ENCODE measurements at regions not wholly inside any gene's neighbourhood (a gene's known extent, or its start where the extent isn't known, plus 50 kb on each side); places are given as distances from the start of the nearest gene placed in this dataset.

- DNase-seq (ENCODE audit: low read depth in 6 of 9, low spot score in 9 of 9) = no peak
- H3K36me3 ChIP-seq (ENCODE audit: control insufficient read depth in 2 of 2, insufficient read depth in 2 of 2, low read length in 1 of 2) = no peaks in the 10 kb centered on the region
- no peak overlapping the region for H3K4me3 ChIP-seq (ENCODE audit: low read length in 2 of 2)
- H3K27ac ChIP-seq (ENCODE audit: low read depth in 1 of 2, low read length in 1 of 2) = no peak overlapping the region
- no peaks in the 10 kb centered on the region for H3K9me3 ChIP-seq (ENCODE audit: control insufficient read depth in 2 of 2, insufficient read depth in 1 of 2, low read length in 1 of 2)
- 96% methylated on average over 1 of the region's 1 CpG for WGBS
- no peaks in the 10 kb centered on the region for H3K4me1 ChIP-seq (ENCODE audit: control insufficient read depth in 2 of 2, insufficient read depth in 2 of 2, low read length in 2 of 2)
- no peaks in the 10 kb centered on the region for H3K27me3 ChIP-seq (ENCODE audit: control insufficient read depth in 2 of 2, insufficient read depth in 1 of 2, low read length in 1 of 2)
Measured at GRCh38 chr7:91645542-91645941, 235.0 kb downstream of the MTERF1 start.

GRCh38 chr7:91651986-91652385, 228.5 kb downstream of the MTERF1 start:
- DNase-seq (ENCODE audit: low read depth in 6 of 9, low spot score in 9 of 9) = no peak
- WGBS = 91% methylated on average over 1 of the region's 1 CpG
- Histone ChIP-seq H3K36me3 (ENCODE audit: control insufficient read depth in 2 of 2, insufficient read depth in 2 of 2, low read length in 1 of 2) (no peaks in the 10 kb centered on the region), H3K4me1 (ENCODE audit: control insufficient read depth in 2 of 2, insufficient read depth in 2 of 2, low read length in 2 of 2) (no peaks in the 10 kb centered on the region), H3K27ac (ENCODE audit: low read depth in 1 of 2, low read length in 1 of 2) (no peak overlapping the region), H3K9me3 (ENCODE audit: control insufficient read depth in 2 of 2, insufficient read depth in 1 of 2, low read length in 1 of 2) (no peaks in the 10 kb centered on the region), H3K4me3 (ENCODE audit: low read length in 2 of 2) (no peak overlapping the region), H3K27me3 (ENCODE audit: control insufficient read depth in 2 of 2, insufficient read depth in 1 of 2, low read length in 1 of 2) (no peaks in the 10 kb centered on the region)

DNA sequence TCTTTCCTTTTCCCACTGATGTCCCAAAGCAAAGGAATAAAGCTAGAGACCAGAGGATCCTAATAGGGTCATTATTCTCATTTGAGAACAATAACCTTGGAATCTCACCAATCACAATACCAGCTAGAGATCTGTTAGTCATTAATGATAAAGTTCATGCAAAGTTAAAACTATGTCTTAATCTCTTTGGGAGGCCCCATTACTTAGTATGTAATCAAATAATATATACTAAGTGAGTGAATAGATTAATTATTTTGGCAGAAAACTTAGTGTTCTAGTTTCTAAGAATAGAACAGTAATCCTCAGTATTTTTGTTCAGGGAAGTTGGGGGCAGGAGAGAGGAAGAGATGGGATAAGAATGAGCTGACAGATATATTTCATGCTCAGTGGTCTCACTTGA, 227.2 kb downstream of the MTERF1 start:
- Histone ChIP-seq H3K4me3 (ENCODE audit: low read length in 2 of 2) (no peak overlapping the region), H3K36me3 (ENCODE audit: control insufficient read depth in 2 of 2, insufficient read depth in 2 of 2, low read length in 1 of 2) (no peaks in the 10 kb centered on the region), H3K27me3 (ENCODE audit: control insufficient read depth in 2 of 2, insufficient read depth in 1 of 2, low read length in 1 of 2) (no peaks in the 10 kb centered on the region), H3K27ac (ENCODE audit: low read depth in 1 of 2, low read length in 1 of 2) (no peak overlapping the region), H3K9me3 (ENCODE audit: control insufficient read depth in 2 of 2, insufficient read depth in 1 of 2, low read length in 1 of 2) (no peaks in the 10 kb centered on the region), H3K4me1 (ENCODE audit: control insufficient read depth in 2 of 2, insufficient read depth in 2 of 2, low read length in 2 of 2) (no peaks in the 10 kb centered on the region)
- no peak for DNase-seq (ENCODE audit: low read depth in 6 of 9, low spot score in 9 of 9)

- Histone ChIP-seq H3K36me3 (ENCODE audit: control insufficient read depth in 2 of 2, insufficient read depth in 2 of 2, low read length in 1 of 2) (no peaks in the 10 kb centered on the region), H3K27ac (ENCODE audit: low read depth in 1 of 2, low read length in 1 of 2) (no peak overlapping the region), H3K9me3 (ENCODE audit: control insufficient read depth in 2 of 2, insufficient read depth in 1 of 2, low read length in 1 of 2) (no peaks in the 10 kb centered on the region), H3K4me3 (ENCODE audit: low read length in 2 of 2) (no peak overlapping the region), H3K4me1 (ENCODE audit: control insufficient read depth in 2 of 2, insufficient read depth in 2 of 2, low read length in 2 of 2) (no peaks in the 10 kb centered on the region), H3K27me3 (ENCODE audit: control insufficient read depth in 2 of 2, insufficient read depth in 1 of 2, low read length in 1 of 2) (no peaks in the 10 kb centered on the region)
- no peak for DNase-seq (ENCODE audit: low read depth in 6 of 9, low spot score in 9 of 9)
Measured at GRCh38 chr7:91655656-91656055, 224.8 kb downstream of the MTERF1 start.

- WGBS = 94% methylated on average over 9 of the region's 9 CpGs
- H3K27ac ChIP-seq (ENCODE audit: low read depth in 1 of 2, low read length in 1 of 2) = no peak overlapping the region
- no peaks in the 10 kb centered on the region for H3K4me1 ChIP-seq (ENCODE audit: control insufficient read depth in 2 of 2, insufficient read depth in 2 of 2, low read length in 2 of 2)
- no peaks in the 10 kb centered on the region for H3K9me3 ChIP-seq (ENCODE audit: control insufficient read depth in 2 of 2, insufficient read depth in 1 of 2, low read length in 1 of 2)
- no peaks in the 10 kb centered on the region for H3K36me3 ChIP-seq (ENCODE audit: control insufficient read depth in 2 of 2, insufficient read depth in 2 of 2, low read length in 1 of 2)
- DNase-seq (ENCODE audit: low read depth in 6 of 9, low spot score in 9 of 9) = no peak
- H3K4me3 ChIP-seq (ENCODE audit: low read length in 2 of 2) = no peak overlapping the region
- no peaks in the 10 kb centered on the region for H3K27me3 ChIP-seq (ENCODE audit: control insufficient read depth in 2 of 2, insufficient read depth in 1 of 2, low read length in 1 of 2)
Measured at GRCh38 chr7:91656541-91657482, 223.7 kb downstream of the MTERF1 start.

GRCh38 chr7:91657483-91658071, 222.9 kb downstream of the MTERF1 start:
- Histone ChIP-seq H3K4me1 (ENCODE audit: control insufficient read depth in 2 of 2, insufficient read depth in 2 of 2, low read length in 2 of 2) (no peaks in the 10 kb centered on the region), H3K9me3 (ENCODE audit: control insufficient read depth in 2 of 2, insufficient read depth in 1 of 2, low read length in 1 of 2) (no peaks in the 10 kb centered on the region), H3K27ac (ENCODE audit: low read depth in 1 of 2, low read length in 1 of 2) (no peak overlapping the region), H3K36me3 (ENCODE audit: control insufficient read depth in 2 of 2, insufficient read depth in 2 of 2, low read length in 1 of 2) (no peaks in the 10 kb centered on the region), H3K27me3 (ENCODE audit: control insufficient read depth in 2 of 2, insufficient read depth in 1 of 2, low read length in 1 of 2) (no peaks in the 10 kb centered on the region), H3K4me3 (ENCODE audit: low read length in 2 of 2) (no peak overlapping the region)
- 83% methylated on average over 3 of the region's 3 CpGs for WGBS
- DNase-seq (ENCODE audit: low read depth in 6 of 9, low spot score in 9 of 9) = no peak

DNA sequence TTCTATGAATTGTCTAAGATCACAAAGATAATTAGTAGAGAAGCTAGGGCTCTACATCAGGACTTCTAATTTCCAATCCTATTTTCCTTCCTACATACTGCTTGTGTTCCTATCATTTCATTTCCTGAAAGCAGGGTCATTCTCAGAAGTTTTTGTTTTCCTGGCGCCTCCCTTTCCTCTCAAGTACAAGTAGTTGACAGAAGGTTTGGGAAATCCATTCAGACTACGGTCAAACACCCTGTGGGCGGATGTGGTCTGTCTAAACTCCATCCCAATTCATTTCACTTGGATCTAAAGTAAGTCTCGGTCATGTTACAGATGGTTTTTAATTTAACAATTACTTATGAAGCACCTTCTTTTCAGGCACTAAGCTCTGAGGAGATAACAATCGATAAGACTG, 221.4 kb downstream of the MTERF1 start:
- Histone ChIP-seq H3K4me1 (ENCODE audit: control insufficient read depth in 2 of 2, insufficient read depth in 2 of 2, low read length in 2 of 2) (no peaks in the 10 kb centered on the region), H3K9me3 (ENCODE audit: control insufficient read depth in 2 of 2, insufficient read depth in 1 of 2, low read length in 1 of 2) (no peaks in the 10 kb centered on the region), H3K36me3 (ENCODE audit: control insufficient read depth in 2 of 2, insufficient read depth in 2 of 2, low read length in 1 of 2) (no peaks in the 10 kb centered on the region), H3K27me3 (ENCODE audit: control insufficient read depth in 2 of 2, insufficient read depth in 1 of 2, low read length in 1 of 2) (no peaks in the 10 kb centered on the region), H3K27ac (ENCODE audit: low read depth in 1 of 2, low read length in 1 of 2) (no peak overlapping the region), H3K4me3 (ENCODE audit: low read length in 2 of 2) (no peak overlapping the region)
- DNase-seq (ENCODE audit: low read depth in 6 of 9, low spot score in 9 of 9) = no peak
- 88% methylated on average over 5 of the region's 5 CpGs for WGBS

DNA sequence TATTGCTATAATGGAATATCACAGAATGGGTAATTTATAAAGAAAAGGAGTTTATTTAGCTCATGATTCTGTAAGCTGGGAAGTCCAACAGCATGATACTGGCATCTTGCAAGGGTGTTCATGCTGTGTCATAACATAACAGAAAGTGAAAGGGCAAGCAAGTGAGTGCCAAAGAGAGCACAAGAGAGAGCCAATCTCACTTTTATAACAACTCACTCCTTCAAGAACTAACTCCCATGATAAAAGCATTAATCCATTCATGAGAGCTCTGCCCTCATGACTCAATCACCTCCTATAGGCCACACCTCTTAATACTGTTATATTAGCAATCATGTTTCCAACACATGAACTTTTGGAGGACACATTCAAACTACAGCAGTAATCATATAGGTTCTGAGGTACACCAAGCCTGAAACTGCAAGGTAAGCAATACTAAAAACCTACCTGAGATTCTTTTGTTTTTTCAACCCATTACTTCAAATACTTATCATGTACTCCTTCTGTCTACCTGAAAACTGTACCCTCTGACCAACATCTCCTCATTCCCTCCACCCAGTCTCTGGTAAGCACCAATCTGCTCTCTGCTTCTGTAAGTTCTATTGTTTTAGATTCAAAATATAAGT, 219.7 kb downstream of the MTERF1 start:
- DNase-seq (ENCODE audit: low read depth in 6 of 9, low spot score in 9 of 9) = no peak
- no peaks in the 10 kb centered on the region for H3K9me3 ChIP-seq (ENCODE audit: control insufficient read depth in 2 of 2, insufficient read depth in 1 of 2, low read length in 1 of 2)
- no peaks in the 10 kb centered on the region for H3K36me3 ChIP-seq (ENCODE audit: control insufficient read depth in 2 of 2, insufficient read depth in 2 of 2, low read length in 1 of 2)
- H3K4me1 ChIP-seq (ENCODE audit: control insufficient read depth in 2 of 2, insufficient read depth in 2 of 2, low read length in 2 of 2) = no peaks in the 10 kb centered on the region
- H3K4me3 ChIP-seq (ENCODE audit: low read length in 2 of 2) = no peak overlapping the region
- H3K27ac ChIP-seq (ENCODE audit: low read depth in 1 of 2, low read length in 1 of 2) = no peak overlapping the region
- no peaks in the 10 kb centered on the region for H3K27me3 ChIP-seq (ENCODE audit: control insufficient read depth in 2 of 2, insufficient read depth in 1 of 2, low read length in 1 of 2)

DNA sequence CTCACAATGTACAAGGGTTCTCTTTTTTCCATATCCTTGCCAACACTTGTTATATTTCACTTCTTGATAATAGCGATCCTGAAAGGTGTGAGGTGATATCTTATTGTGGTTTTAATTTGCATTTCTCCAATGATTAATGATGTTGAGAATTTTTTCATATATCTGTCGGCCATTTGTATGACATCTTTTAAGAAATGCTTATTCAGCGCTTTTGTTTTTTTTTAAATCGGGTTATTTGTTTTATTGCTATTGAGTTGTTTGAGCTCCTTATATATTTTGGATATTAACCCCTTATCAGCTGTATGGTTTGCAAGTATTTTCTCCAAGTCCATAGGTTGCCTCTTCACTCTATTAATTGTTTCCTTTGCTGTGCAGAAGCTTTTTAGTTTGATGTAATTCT, 218.8 kb downstream of the MTERF1 start:
- no peaks in the 10 kb centered on the region for H3K27me3 ChIP-seq (ENCODE audit: control insufficient read depth in 2 of 2, insufficient read depth in 1 of 2, low read length in 1 of 2)
- H3K36me3 ChIP-seq (ENCODE audit: control insufficient read depth in 2 of 2, insufficient read depth in 2 of 2, low read length in 1 of 2) = no peaks in the 10 kb centered on the region
- no peaks in the 10 kb centered on the region for H3K9me3 ChIP-seq (ENCODE audit: control insufficient read depth in 2 of 2, insufficient read depth in 1 of 2, low read length in 1 of 2)
- H3K27ac ChIP-seq (ENCODE audit: low read depth in 1 of 2, low read length in 1 of 2) = no peak overlapping the region
- H3K4me3 ChIP-seq (ENCODE audit: low read length in 2 of 2) = no peak overlapping the region
- H3K4me1 ChIP-seq (ENCODE audit: control insufficient read depth in 2 of 2, insufficient read depth in 2 of 2, low read length in 2 of 2) = no peaks in the 10 kb centered on the region
- WGBS = 97% methylated on average over 4 of the region's 4 CpGs
- DNase-seq (ENCODE audit: low read depth in 6 of 9, low spot score in 9 of 9) = no peak

All from thymus (tissue), 11 donors.